ENCODE measurements at regions not wholly inside any gene's neighbourhood (a gene's known extent, or its start where the extent isn't known, plus 50 kb on each side); places are given as distances from the start of the nearest gene placed in this dataset.
A peak's percentile ranks its signal among the peaks of the same experiment; 100 is the strongest.

- no peak for DNase-seq
These were observed 63.7 kb upstream of the PSMD7 start for GRCh38 chr16:74232806-74233465.

GRCh38 chr16:74230126-74230525, 66.5 kb upstream of the PSMD7 start:
- no peak for DNase-seq

- DNase-seq = peak; percentile 34
These were observed 70.2 kb upstream of the PSMD7 start for GRCh38 chr16:74226338-74226954.

GRCh38 chr16:74224828-74225612, 71.6 kb upstream of the PSMD7 start:
- no peak for DNase-seq

GRCh38 chr16:74221828-74222227, 74.8 kb upstream of the PSMD7 start:
- no peak for DNase-seq

GRCh38 chr16:74219706-74220105, 76.9 kb upstream of the PSMD7 start:
- DNase-seq = no peak

GRCh38 chr16:74218871-74219270, 77.7 kb upstream of the PSMD7 start:
- no peak for DNase-seq

- no peak for DNase-seq
These were observed 80.3 kb upstream of the PSMD7 start for GRCh38 chr16:74216319-74216718.

- no peak for DNase-seq
These were observed 81.4 kb upstream of the PSMD7 start for GRCh38 chr16:74215249-74215648.

- DNase-seq = no peak
These were observed 83.2 kb upstream of the PSMD7 start for GRCh38 chr16:74213372-74213771.

GRCh38 chr16:74210245-74210644, 86.4 kb upstream of the PSMD7 start:
- no peak for DNase-seq

GRCh38 chr16:74202009-74202408, 94.6 kb upstream of the PSMD7 start:
- no peak for DNase-seq

GRCh38 chr16:74201576-74201975, 95.0 kb upstream of the PSMD7 start:
- no peak for DNase-seq

GRCh38 chr16:74200921-74201320, 95.7 kb upstream of the PSMD7 start:
- DNase-seq = no peak

GRCh38 chr16:74199842-74200124, 96.8 kb upstream of the PSMD7 start:
- no peak for DNase-seq

- DNase-seq = no peak
These were observed 97.4 kb upstream of the PSMD7 start for GRCh38 chr16:74199066-74199841.

GRCh38 chr16:74192281-74192797, 104.3 kb upstream of the PSMD7 start:
- DNase-seq = no peak

GRCh38 chr16:74190292-74190691, 106.3 kb upstream of the PSMD7 start:
- no peak for DNase-seq

- no peak for DNase-seq
These were observed 107.8 kb upstream of the PSMD7 start for GRCh38 chr16:74188856-74189255.

- no peak for DNase-seq
These were observed 110.0 kb upstream of the PSMD7 start for GRCh38 chr16:74186561-74186971.

GRCh38 chr16:74184839-74185238, 111.8 kb upstream of the PSMD7 start:
- no peak for DNase-seq

GRCh38 chr16:74183601-74184360, 112.8 kb upstream of the PSMD7 start:
- no peak for DNase-seq
